ENCODE measurements at regions not wholly inside any gene's neighbourhood (a gene's known extent, or its start where the extent isn't known, plus 50 kb on each side); places are given as distances from the start of the nearest gene placed in this dataset.
"Not testable (repeated sequence)": the region's sequence is repeated elsewhere in the genome, so short reads cannot be mapped to it uniquely, and the experiment has no call there.

GRCh38 chr5:62093976-62094375 lies 212.0 kb upstream of the KIF2A start:
- no peak for DNase-seq (ENCODE audit: low read depth in 2 of 2)

- no peak for DNase-seq (ENCODE audit: low read depth in 2 of 2)
Measured at GRCh38 chr5:62097361-62097760, 208.6 kb upstream of the KIF2A start.

- DNase-seq (ENCODE audit: low read depth in 2 of 2) = no peak
Measured at GRCh38 chr5:62100201-62100600, 205.8 kb upstream of the KIF2A start.

- not testable (repeated sequence) for DNase-seq (ENCODE audit: low read depth in 2 of 2)
Measured at GRCh38 chr5:62103863-62104262, 202.1 kb upstream of the KIF2A start.

GRCh38 chr5:62111428-62111827 lies 194.6 kb upstream of the KIF2A start:
- DNase-seq (ENCODE audit: low read depth in 2 of 2) = no peak

- DNase-seq (ENCODE audit: low read depth in 2 of 2) = no peak
Measured at GRCh38 chr5:62112689-62113228, 193.2 kb upstream of the KIF2A start.

GRCh38 chr5:62115014-62115413 lies 191.0 kb upstream of the KIF2A start:
- no peak for DNase-seq (ENCODE audit: low read depth in 2 of 2)

GRCh38 chr5:62124266-62124665 lies 181.7 kb upstream of the KIF2A start:
- DNase-seq (ENCODE audit: low read depth in 2 of 2) = no peak

- DNase-seq (ENCODE audit: low read depth in 2 of 2) = no peak
Measured at GRCh38 chr5:62126090-62126489, 179.9 kb upstream of the KIF2A start.

- no peak for DNase-seq (ENCODE audit: low read depth in 2 of 2)
Measured at GRCh38 chr5:62127098-62127736, 178.8 kb upstream of the KIF2A start.

GRCh38 chr5:62130107-62130506 lies 175.9 kb upstream of the KIF2A start:
- no peak for DNase-seq (ENCODE audit: low read depth in 2 of 2)

- DNase-seq (ENCODE audit: low read depth in 2 of 2) = no peak
Measured at GRCh38 chr5:62132276-62132675, 173.7 kb upstream of the KIF2A start.

GRCh38 chr5:62133426-62133825 lies 172.6 kb upstream of the KIF2A start:
- no peak for DNase-seq (ENCODE audit: low read depth in 2 of 2)

- DNase-seq (ENCODE audit: low read depth in 2 of 2) = no peak
Measured at GRCh38 chr5:62134811-62135210, 171.2 kb upstream of the KIF2A start.

- no peak for DNase-seq (ENCODE audit: low read depth in 2 of 2)
Measured at GRCh38 chr5:62137628-62138027, 168.4 kb upstream of the KIF2A start.

GRCh38 chr5:62138607-62139006 lies 167.4 kb upstream of the KIF2A start:
- DNase-seq (ENCODE audit: low read depth in 2 of 2) = no peak

GRCh38 chr5:62139741-62140140 lies 166.3 kb upstream of the KIF2A start:
- no peak for DNase-seq (ENCODE audit: low read depth in 2 of 2)

GRCh38 chr5:62142351-62142750 lies 163.7 kb upstream of the KIF2A start:
- DNase-seq (ENCODE audit: low read depth in 2 of 2) = no peak

- DNase-seq (ENCODE audit: low read depth in 2 of 2) = no peak
Measured at GRCh38 chr5:62143268-62144229, 162.5 kb upstream of the KIF2A start.

GRCh38 chr5:62144401-62145022 lies 161.5 kb upstream of the KIF2A start:
- no peak for DNase-seq (ENCODE audit: low read depth in 2 of 2)

- no peak for DNase-seq (ENCODE audit: low read depth in 2 of 2)
Measured at GRCh38 chr5:62149879-62150278, 156.1 kb upstream of the KIF2A start.

GRCh38 chr5:62152394-62153087 lies 153.5 kb upstream of the KIF2A start:
- DNase-seq (ENCODE audit: low read depth in 2 of 2) = no peak
